ENCODE measurements at regions not wholly inside any gene's neighbourhood (a gene's known extent, or its start where the extent isn't known, plus 50 kb on each side); places are given as distances from the start of the nearest gene placed in this dataset.

- TF ChIP-seq CTCF (IDR thresholded peaks at IDR 0.05) (no peak), POLR2A (IDR thresholded peaks at IDR 0.05) (no peak), EP300 (IDR thresholded peaks at IDR 0.05) (no peak)
Observed at GRCh38 chr2:129004485-129004884, 685.8 kb upstream of the HS6ST1 start.
